WERI-Rb-1 (cell line): ENCODE measurements at regions not wholly inside any gene's neighbourhood (a gene's known extent, or its start where the extent isn't known, plus 50 kb on each side); places are given as distances from the start of the nearest gene placed in this dataset.

Experiments
- DNase-seq: peaks from one replicate; pipeline ENCODE4 v3.0.0-alpha.2; 2020
- H3K27ac ChIP-seq: fragments of 250-450 bp; sonication (Bioruptor Pico); 2 replicates; pipeline ENCODE4 v1.5.1; 2020; ENCODE audit warnings: mild to moderate bottlenecking, moderate library complexity
- H3K27me3 ChIP-seq: fragments of 250-450 bp; sonication (Bioruptor Pico); 2 replicates; pipeline ENCODE4 v1.5.1; 2021; ENCODE audit warnings: mild to moderate bottlenecking, low read depth, moderate library complexity; ENCODE audit not compliant: insufficient read depth, severe bottlenecking
- H3K36me3 ChIP-seq: fragments of 250-450 bp; sonication (Bioruptor Pico); 2 replicates; pipeline ENCODE4 v1.5.1; 2020; ENCODE audit warnings: mild to moderate bottlenecking, moderate library complexity
- H3K4me3 ChIP-seq: 2 replicates; pipeline ENCODE4 v1.5.1; 2011; ENCODE audit warnings: low read depth, mild to moderate bottlenecking, control low read depth, low read length
- H3K9me3 ChIP-seq: fragments of 250-450 bp; sonication (Bioruptor Pico); 2 replicates; pipeline ENCODE4 v1.5.1; 2021; ENCODE audit warnings: mild to moderate bottlenecking, moderate library complexity; ENCODE audit not compliant: severe bottlenecking
- TF ChIP-seq, protein P1 (sequence below): IDR thresholded peaks from 2 replicates; pipeline ENCODE4 v1.5.1; 2011; ENCODE audit warnings: low read depth, mild to moderate bottlenecking, control low read depth, inconsistent platforms, low read length

GRCh38 chr2:103002954-103003353 lies 241.1 kb downstream of the TMEM182 start:
- TF ChIP-seq, protein P1, sequence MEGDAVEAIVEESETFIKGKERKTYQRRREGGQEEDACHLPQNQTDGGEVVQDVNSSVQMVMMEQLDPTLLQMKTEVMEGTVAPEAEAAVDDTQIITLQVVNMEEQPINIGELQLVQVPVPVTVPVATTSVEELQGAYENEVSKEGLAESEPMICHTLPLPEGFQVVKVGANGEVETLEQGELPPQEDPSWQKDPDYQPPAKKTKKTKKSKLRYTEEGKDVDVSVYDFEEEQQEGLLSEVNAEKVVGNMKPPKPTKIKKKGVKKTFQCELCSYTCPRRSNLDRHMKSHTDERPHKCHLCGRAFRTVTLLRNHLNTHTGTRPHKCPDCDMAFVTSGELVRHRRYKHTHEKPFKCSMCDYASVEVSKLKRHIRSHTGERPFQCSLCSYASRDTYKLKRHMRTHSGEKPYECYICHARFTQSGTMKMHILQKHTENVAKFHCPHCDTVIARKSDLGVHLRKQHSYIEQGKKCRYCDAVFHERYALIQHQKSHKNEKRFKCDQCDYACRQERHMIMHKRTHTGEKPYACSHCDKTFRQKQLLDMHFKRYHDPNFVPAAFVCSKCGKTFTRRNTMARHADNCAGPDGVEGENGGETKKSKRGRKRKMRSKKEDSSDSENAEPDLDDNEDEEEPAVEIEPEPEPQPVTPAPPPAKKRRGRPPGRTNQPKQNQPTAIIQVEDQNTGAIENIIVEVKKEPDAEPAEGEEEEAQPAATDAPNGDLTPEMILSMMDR, result no peak
- Histone ChIP-seq H3K36me3 (no peaks in the 10 kb centered on the region), H3K4me3 (no peak overlapping the region), H3K27ac (no peak overlapping the region), H3K9me3 (no peaks in the 10 kb centered on the region), H3K27me3 (peaks cover 54% of the 10 kb centered on the region)
- no peak for DNase-seq

- TF ChIP-seq, protein P1, result no peak
- Histone ChIP-seq H3K27me3 (peaks cover 57% of the 10 kb centered on the region), H3K36me3 (no peaks in the 10 kb centered on the region), H3K27ac (no peak overlapping the region), H3K4me3 (no peak overlapping the region), H3K9me3 (no peaks in the 10 kb centered on the region)
- DNase-seq, result no peak
These were observed 242.0 kb downstream of the TMEM182 start for GRCh38 chr2:103003750-103004260.

GRCh38 chr2:103004426-103004942 lies 242.7 kb downstream of the TMEM182 start:
- Histone ChIP-seq H3K36me3 (no peaks in the 10 kb centered on the region), H3K27ac (no peak overlapping the region), H3K9me3 (no peaks in the 10 kb centered on the region), H3K4me3 (no peak overlapping the region), H3K27me3 (peaks cover 64% of the 10 kb centered on the region)
- TF ChIP-seq, protein P1, result no peak
- no peak for DNase-seq

DNA sequence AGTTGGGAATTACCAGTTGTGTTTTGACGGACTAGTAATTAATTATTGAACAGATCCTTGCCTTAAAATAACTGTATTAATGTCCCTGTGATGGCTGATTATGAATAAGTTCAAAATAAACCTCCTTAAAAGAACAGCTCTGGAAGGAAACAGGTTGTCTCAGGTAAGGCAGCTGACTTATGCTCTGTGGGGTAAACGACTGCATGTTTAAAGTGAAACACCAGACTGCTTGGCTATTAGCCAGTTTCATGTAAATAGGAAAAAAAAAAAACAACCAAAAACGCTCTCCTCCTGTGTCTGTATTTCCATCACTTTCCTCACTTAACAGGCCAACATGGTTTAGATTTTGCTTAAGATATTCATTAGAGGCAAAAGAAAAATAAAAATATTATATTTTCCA lies 243.6 kb downstream of the TMEM182 start:
- TF ChIP-seq, protein P1, result no peak
- Histone ChIP-seq H3K27ac (no peak overlapping the region), H3K27me3 (peaks cover 68% of the 10 kb centered on the region), H3K9me3 (no peaks in the 10 kb centered on the region), H3K4me3 (no peak overlapping the region), H3K36me3 (no peaks in the 10 kb centered on the region)
- DNase-seq, result no peak

DNA sequence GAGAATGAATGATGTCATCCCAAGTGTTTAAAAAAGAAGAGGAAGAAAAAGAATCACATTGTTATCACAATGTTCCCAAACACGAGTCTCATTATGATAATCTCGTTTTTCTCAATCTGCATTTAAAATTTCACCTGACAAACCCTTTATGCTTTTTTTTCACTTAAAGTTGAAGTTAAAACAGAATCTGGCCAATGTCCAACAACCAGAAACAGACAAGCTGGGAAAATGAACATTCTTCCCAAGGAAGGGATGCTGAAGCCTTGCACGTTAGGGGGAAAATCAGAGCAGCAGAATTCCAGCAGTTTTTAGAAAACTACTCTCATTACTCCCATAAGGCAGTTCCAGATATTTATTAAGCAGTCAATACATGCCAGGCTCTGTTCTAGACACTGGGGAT lies 245.3 kb downstream of the TMEM182 start:
- H3K27me3 ChIP-seq, result peaks cover 75% of the 10 kb centered on the region
- no peak for DNase-seq
- H3K36me3 ChIP-seq, result no peaks in the 10 kb centered on the region
- no peak overlapping the region for H3K27ac ChIP-seq
- H3K4me3 ChIP-seq, result no peak overlapping the region
- TF ChIP-seq, protein P1, result no peak
- no peaks in the 10 kb centered on the region for H3K9me3 ChIP-seq

- no peak for DNase-seq
- Histone ChIP-seq H3K4me3 (no peak overlapping the region), H3K9me3 (no peaks in the 10 kb centered on the region), H3K36me3 (no peaks in the 10 kb centered on the region), H3K27ac (no peak overlapping the region), H3K27me3 (peaks cover 75% of the 10 kb centered on the region)
- TF ChIP-seq, protein P1, result no peak
These were observed 246.8 kb downstream of the TMEM182 start for GRCh38 chr2:103008586-103008985.
